Suprapubic skin (tissue), 4 donors: ENCODE measurements at regions not wholly inside any gene's neighbourhood (a gene's known extent, or its start where the extent isn't known, plus 50 kb on each side); places are given as distances from the start of the nearest gene placed in this dataset.

Experiments used
- DNase-seq, 2 donors: peaks; one replicate each; pipeline ENCODE4 v3.0.0-alpha.2; 2019; ENCODE audit warnings: low spot score in 2 of 2
- H3K27ac ChIP-seq: fragments of 200-600 bp; sonication (generic); one replicate; pipeline ENCODE4 v1.5.1; 2019
- H3K27me3 ChIP-seq: fragments of 200-600 bp; sonication (generic); one replicate; pipeline ENCODE4 v1.5.1; 2019
- H3K36me3 ChIP-seq: fragments of 200-600 bp; sonication (generic); one replicate; pipeline ENCODE4 v1.5.1; 2019
- H3K4me1 ChIP-seq: fragments of 200-600 bp; sonication (generic); one replicate; pipeline ENCODE4 v1.5.1; 2019
- H3K4me3 ChIP-seq: fragments of 200-600 bp; sonication (generic); one replicate; pipeline ENCODE4 v1.5.1; 2019; ENCODE audit warnings: mild to moderate bottlenecking
- H3K9me3 ChIP-seq: fragments of 200-600 bp; sonication (generic); one replicate; pipeline ENCODE4 v1.5.1; 2019
- CTCF ChIP-seq, 2 donors: fragments of 200-600 bp in 1 of 2; fragments of 450-650 bp in 1 of 2; sonication (generic) in 1 of 2; IDR thresholded peaks; one replicate each; pipeline ENCODE4 v1.5.1; 2016 to 2019; ENCODE audit warnings: antibody characterized with exemption in 2 of 2, mild to moderate bottlenecking in 1 of 2, moderate library complexity in 1 of 2
- EP300 ChIP-seq: sonication (generic); formaldehyde crosslinking; IDR thresholded peaks from one replicate; pipeline ENCODE4 v1.6.1; 2017; ENCODE audit warnings: antibody characterized with exemption
- POLR2A ChIP-seq, 2 donors: fragments of 450-650 bp; IDR thresholded peaks; one replicate each; pipeline ENCODE4 v1.6.1; 2017; ENCODE audit warnings: antibody characterized with exemption in 2 of 2, mild to moderate bottlenecking in 2 of 2, moderate library complexity in 2 of 2
- POLR2AphosphoS5 ChIP-seq, 3 donors: sonication (generic); formaldehyde crosslinking; IDR thresholded peaks; one replicate each; pipeline ENCODE4 v1.6.1; 2017; ENCODE audit warnings: antibody characterized with exemption in 3 of 3
- WGBS: methylation state at CpG from one replicate; pipeline ENCODE4 v1.1.5; 2018; 5-methylcytosine and 5-hydroxymethylcytosine counted together

DNA sequence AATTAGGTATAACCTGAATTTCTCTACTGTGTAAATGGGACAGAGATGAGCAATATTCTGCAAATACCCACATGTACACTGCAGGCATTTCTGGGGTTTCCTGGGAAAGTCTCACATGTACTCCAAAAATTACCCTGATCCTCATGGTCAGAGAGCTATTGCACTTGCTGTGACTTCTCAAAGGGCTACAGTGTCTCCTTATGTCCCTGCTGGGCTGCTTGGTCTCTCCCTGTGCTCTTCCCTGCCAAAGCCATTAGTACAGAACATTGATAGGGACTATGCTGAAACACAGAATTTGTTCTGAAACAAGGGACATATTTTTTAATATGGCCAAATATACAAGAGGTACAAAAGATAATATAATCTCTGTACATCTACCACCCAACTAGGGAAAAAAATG, 924.4 kb upstream of the NXPH2 start:
- TF ChIP-seq POLR2AphosphoS5 (IDR thresholded peaks at IDR 0.05) (no peak), POLR2A (IDR thresholded peaks at IDR 0.05) (no peak), EP300 (no peak), CTCF (IDR thresholded peaks at IDR 0.05) (no peak)

DNA sequence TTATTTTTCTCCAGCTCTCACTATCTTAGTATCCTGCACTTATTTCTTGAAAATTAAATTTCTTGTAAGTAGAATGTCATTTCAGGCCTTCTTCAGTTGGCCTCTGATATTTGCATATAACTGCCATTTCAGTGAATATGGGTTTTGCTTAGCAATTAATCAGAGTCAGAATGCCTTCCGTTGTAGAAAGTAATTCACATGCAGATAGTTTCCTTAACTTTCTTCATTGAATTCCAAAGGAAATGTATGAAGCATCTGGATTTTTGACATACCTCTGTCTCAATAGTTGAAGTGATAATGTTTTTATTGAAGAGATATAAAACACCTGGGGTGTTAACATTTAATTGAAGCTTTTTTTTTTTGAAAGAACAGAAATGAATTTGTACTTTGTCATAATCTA, 914.1 kb upstream of the NXPH2 start:
- no peak for DNase-seq
- WGBS, result 73% methylated on average over 1 of the region's 1 CpG

More for the DNA sequence above, 924.4 kb upstream of the NXPH2 start:
- Histone ChIP-seq H3K36me3 (no peaks in the 10 kb centered on the region), H3K9me3 (no peaks in the 10 kb centered on the region), H3K4me1 (no peaks in the 10 kb centered on the region), H3K27me3 (no peaks in the 10 kb centered on the region), H3K4me3 (no peak overlapping the region), H3K27ac (no peak overlapping the region)
- DNase-seq, result no peak

DNA sequence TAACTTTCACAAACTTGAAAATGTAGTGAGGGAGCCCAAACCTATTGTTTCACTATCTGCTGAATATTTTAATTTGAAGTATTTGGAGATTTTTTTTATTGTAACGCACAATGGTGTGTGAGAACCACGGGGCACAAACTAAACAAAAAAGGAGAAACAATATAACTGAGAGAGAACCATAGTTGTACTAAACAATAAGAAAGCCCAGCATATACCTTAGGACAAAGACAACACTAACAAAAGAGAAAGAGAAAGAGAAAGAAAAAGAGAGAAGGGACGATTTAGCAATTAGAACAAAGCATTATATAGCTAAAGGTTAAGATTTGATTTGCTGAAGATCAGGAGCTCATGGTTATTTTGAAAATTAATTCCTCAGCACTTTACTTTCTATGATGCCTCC, 906.0 kb upstream of the NXPH2 start:
- Histone ChIP-seq H3K9me3 (no peaks in the 10 kb centered on the region), H3K4me3 (no peak overlapping the region), H3K27me3 (no peaks in the 10 kb centered on the region), H3K27ac (no peak overlapping the region), H3K36me3 (no peaks in the 10 kb centered on the region), H3K4me1 (no peaks in the 10 kb centered on the region)
- 80% methylated on average over 3 of the region's 3 CpGs for WGBS
- TF ChIP-seq CTCF (IDR thresholded peaks at IDR 0.05), result no peak
- TF ChIP-seq POLR2AphosphoS5 (IDR thresholded peaks at IDR 0.05), result no peak
- TF ChIP-seq POLR2A (IDR thresholded peaks at IDR 0.05), result no peak
- TF ChIP-seq EP300, result no peak
- DNase-seq, result no peak

More for the DNA sequence above, 914.1 kb upstream of the NXPH2 start:
- Histone ChIP-seq H3K4me1 (no peaks in the 10 kb centered on the region), H3K36me3 (no peaks in the 10 kb centered on the region), H3K9me3 (peaks cover 3% of the 10 kb centered on the region), H3K4me3 (no peak overlapping the region), H3K27ac (no peak overlapping the region), H3K27me3 (no peaks in the 10 kb centered on the region)
- no peak for TF ChIP-seq EP300
- TF ChIP-seq POLR2AphosphoS5 (IDR thresholded peaks at IDR 0.05), result no peak
- TF ChIP-seq POLR2A (IDR thresholded peaks at IDR 0.05), result no peak
- no peak for TF ChIP-seq CTCF (IDR thresholded peaks at IDR 0.05)

DNA sequence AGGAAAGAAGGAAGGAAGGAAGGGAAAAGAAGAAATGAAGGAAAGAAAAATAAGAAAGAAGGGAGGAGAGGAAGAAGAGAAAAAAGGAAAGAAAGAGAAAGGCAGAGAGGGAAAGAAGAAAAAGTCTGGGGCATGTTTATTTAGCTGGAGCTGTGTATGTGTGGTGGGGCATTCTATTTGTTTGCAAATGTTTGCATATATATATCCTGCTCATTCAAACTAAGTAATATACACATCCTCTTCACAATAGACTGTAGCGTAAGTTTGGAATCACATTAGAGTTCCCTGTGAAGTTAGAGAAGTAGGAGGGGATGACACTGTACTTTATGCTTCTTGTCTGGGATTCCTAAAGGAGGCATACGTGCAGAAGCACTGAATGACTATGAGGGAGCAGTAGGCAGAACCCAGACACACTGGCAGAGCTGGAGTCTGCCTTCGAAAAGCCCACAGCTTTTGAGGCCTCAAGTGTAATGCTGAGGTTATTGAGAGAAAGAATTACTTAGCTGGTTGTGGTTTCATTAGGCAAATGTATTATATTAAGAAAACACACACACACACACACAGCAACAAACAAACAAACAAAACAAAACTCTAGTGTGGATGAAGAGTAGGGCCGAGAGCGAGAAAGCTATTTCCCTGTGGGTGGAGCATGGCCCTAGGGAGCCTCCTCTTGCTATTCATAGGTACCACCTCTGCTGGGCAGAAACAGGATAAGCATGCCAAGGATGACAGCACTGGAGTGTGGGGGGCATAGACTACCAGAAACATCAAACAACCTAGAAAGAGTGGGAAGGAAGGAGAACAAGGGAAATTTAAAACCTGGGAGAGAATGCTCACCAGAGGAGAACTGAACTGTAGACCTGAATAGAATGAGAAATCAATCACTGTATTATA, 905.1 kb upstream of the NXPH2 start:
- 77% methylated on average over 5 of the region's 5 CpGs for WGBS
- Histone ChIP-seq H3K4me3 (no peak overlapping the region), H3K9me3 (no peaks in the 10 kb centered on the region), H3K27ac (no peak overlapping the region), H3K27me3 (no peaks in the 10 kb centered on the region), H3K36me3 (no peaks in the 10 kb centered on the region), H3K4me1 (no peaks in the 10 kb centered on the region)
- TF ChIP-seq POLR2A (IDR thresholded peaks at IDR 0.05), result no peak
- TF ChIP-seq EP300, result no peak
- TF ChIP-seq POLR2AphosphoS5 (IDR thresholded peaks at IDR 0.05), result no peak
- no peak for TF ChIP-seq CTCF (IDR thresholded peaks at IDR 0.05)
- no peak for DNase-seq

- no peak overlapping the region for H3K4me3 ChIP-seq
- H3K27me3 ChIP-seq, result no peaks in the 10 kb centered on the region
- no peaks in the 10 kb centered on the region for H3K36me3 ChIP-seq
- TF ChIP-seq POLR2AphosphoS5 (IDR thresholded peaks at IDR 0.05) (no peak), POLR2A (IDR thresholded peaks at IDR 0.05) (no peak), EP300 (no peak), CTCF (IDR thresholded peaks at IDR 0.05) (no peak)
- H3K4me1 ChIP-seq, result no peaks in the 10 kb centered on the region
- no peak for DNase-seq
- H3K27ac ChIP-seq, result no peak overlapping the region
- WGBS, result 63% methylated on average over 5 of the region's 5 CpGs
- H3K9me3 ChIP-seq, result no peaks in the 10 kb centered on the region
These were observed 904.2 kb upstream of the NXPH2 start for GRCh38 chr2:139684286-139684860.
